ENCODE measurements at regions not wholly inside any gene's neighbourhood (a gene's known extent, or its start where the extent isn't known, plus 50 kb on each side); places are given as distances from the start of the nearest gene placed in this dataset.

- no TSS peak for BruUV-seq (replicated peaks)
- Histone ChIP-seq H3K4me1 (ENCODE audit: insufficient read depth, low read length) (no peaks in the 10 kb centered on the region), H3K36me3 (ENCODE audit: low read depth, low read length) (no peaks in the 10 kb centered on the region), H3K27ac (ENCODE audit: low read length) (no peak overlapping the region), H3K4me2 (ENCODE audit: low read length) (no peak overlapping the region), H2AFZ (ENCODE audit: low read length) (no peak overlapping the region), H3F3A (ENCODE audit: low read length, unreplicated experiment) (no peaks in the 10 kb centered on the region), H3K9me2 (replicated peaks; ENCODE audit: low read length) (no peaks in the 10 kb centered on the region), H3K4me3 (ENCODE audit: low read length) (no peak overlapping the region), H3K9me3 (ENCODE audit: low read length) (no peaks in the 10 kb centered on the region), H4K20me1 (ENCODE audit: low read length) (no peaks in the 10 kb centered on the region), H3K9ac (ENCODE audit: low read length) (no peak overlapping the region), H3K79me2 (ENCODE audit: low read length) (no peaks in the 10 kb centered on the region), H3K27me3 (ENCODE audit: low read length) (peaks cover 16% of the 10 kb centered on the region)
- DNase-seq (no peak), ATAC-seq (no peak)
- ChIA-PET CTCF (no interaction called here), POLR2A (ENCODE audit: unreplicated experiment) (no interaction called here)
- TF ChIP-seq EZH2 (IDR thresholded peaks at IDR 0.05; ENCODE audit: low read length, unreplicated experiment) (no peak), EZH2phosphoT487 (IDR thresholded peaks at IDR 0.05; ENCODE audit: borderline replicate concordance, low read length) (no peak)
- TF ChIP-seq, protein P1, sequence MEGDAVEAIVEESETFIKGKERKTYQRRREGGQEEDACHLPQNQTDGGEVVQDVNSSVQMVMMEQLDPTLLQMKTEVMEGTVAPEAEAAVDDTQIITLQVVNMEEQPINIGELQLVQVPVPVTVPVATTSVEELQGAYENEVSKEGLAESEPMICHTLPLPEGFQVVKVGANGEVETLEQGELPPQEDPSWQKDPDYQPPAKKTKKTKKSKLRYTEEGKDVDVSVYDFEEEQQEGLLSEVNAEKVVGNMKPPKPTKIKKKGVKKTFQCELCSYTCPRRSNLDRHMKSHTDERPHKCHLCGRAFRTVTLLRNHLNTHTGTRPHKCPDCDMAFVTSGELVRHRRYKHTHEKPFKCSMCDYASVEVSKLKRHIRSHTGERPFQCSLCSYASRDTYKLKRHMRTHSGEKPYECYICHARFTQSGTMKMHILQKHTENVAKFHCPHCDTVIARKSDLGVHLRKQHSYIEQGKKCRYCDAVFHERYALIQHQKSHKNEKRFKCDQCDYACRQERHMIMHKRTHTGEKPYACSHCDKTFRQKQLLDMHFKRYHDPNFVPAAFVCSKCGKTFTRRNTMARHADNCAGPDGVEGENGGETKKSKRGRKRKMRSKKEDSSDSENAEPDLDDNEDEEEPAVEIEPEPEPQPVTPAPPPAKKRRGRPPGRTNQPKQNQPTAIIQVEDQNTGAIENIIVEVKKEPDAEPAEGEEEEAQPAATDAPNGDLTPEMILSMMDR (conservative IDR thresholded peaks at IDR 0.05; ENCODE audit: low read depth, low read length): no peak
- intact Hi-C loops (cut with micrococcal nuclease): no loop called here
Measured at GRCh38 chr12:125687403-125687802, 622.2 kb downstream of the AACS start.

GRCh38 chr12:125687820-125688219, 622.6 kb downstream of the AACS start:
- Histone ChIP-seq H3K9ac (ENCODE audit: low read length) (no peak overlapping the region), H3K79me2 (ENCODE audit: low read length) (no peaks in the 10 kb centered on the region), H4K20me1 (ENCODE audit: low read length) (no peaks in the 10 kb centered on the region), H3K9me3 (ENCODE audit: low read length) (no peaks in the 10 kb centered on the region), H3K36me3 (ENCODE audit: low read depth, low read length) (no peaks in the 10 kb centered on the region), H3K4me2 (ENCODE audit: low read length) (no peak overlapping the region), H3K9me2 (replicated peaks; ENCODE audit: low read length) (no peaks in the 10 kb centered on the region), H3F3A (ENCODE audit: low read length, unreplicated experiment) (no peaks in the 10 kb centered on the region), H3K4me3 (ENCODE audit: low read length) (no peak overlapping the region), H3K27me3 (ENCODE audit: low read length) (peaks cover 16% of the 10 kb centered on the region), H3K4me1 (ENCODE audit: insufficient read depth, low read length) (no peaks in the 10 kb centered on the region), H2AFZ (ENCODE audit: low read length) (no peak overlapping the region), H3K27ac (ENCODE audit: low read length) (no peak overlapping the region)
- DNase-seq: no peak
- no TSS peak for BruUV-seq (replicated peaks)
- no peak for ATAC-seq
- intact Hi-C loops (cut with micrococcal nuclease): no loop called here
- POLR2A ChIA-PET (ENCODE audit: unreplicated experiment): no interaction called here
- CTCF ChIA-PET: no interaction called here
- TF ChIP-seq EZH2 (IDR thresholded peaks at IDR 0.05; ENCODE audit: low read length, unreplicated experiment) (no peak), EZH2phosphoT487 (IDR thresholded peaks at IDR 0.05; ENCODE audit: borderline replicate concordance, low read length) (no peak)
- TF ChIP-seq, protein P1 (conservative IDR thresholded peaks at IDR 0.05; ENCODE audit: low read depth, low read length): no peak

GRCh38 chr12:125688223-125688622, 623.0 kb downstream of the AACS start:
- no peak overlapping the region for H3K4me2 ChIP-seq (ENCODE audit: low read length)
- no peak overlapping the region for H3K27ac ChIP-seq (ENCODE audit: low read length)
- H3K9ac ChIP-seq (ENCODE audit: low read length): no peak overlapping the region
- intact Hi-C loops (cut with micrococcal nuclease): no loop called here
- H3K9me3 ChIP-seq (ENCODE audit: low read length): no peaks in the 10 kb centered on the region
- H3F3A ChIP-seq (ENCODE audit: low read length, unreplicated experiment): no peaks in the 10 kb centered on the region
- BruUV-seq (replicated peaks): no TSS peak
- ATAC-seq: no peak
- TF ChIP-seq, protein P1 (conservative IDR thresholded peaks at IDR 0.05; ENCODE audit: low read depth, low read length): no peak
- H3K4me1 ChIP-seq (ENCODE audit: insufficient read depth, low read length): no peaks in the 10 kb centered on the region
- peaks cover 16% of the 10 kb centered on the region for H3K27me3 ChIP-seq (ENCODE audit: low read length)
- POLR2A ChIA-PET (ENCODE audit: unreplicated experiment): no interaction called here
- no peaks in the 10 kb centered on the region for H3K9me2 ChIP-seq (replicated peaks; ENCODE audit: low read length)
- no peak overlapping the region for H3K4me3 ChIP-seq (ENCODE audit: low read length)
- H3K79me2 ChIP-seq (ENCODE audit: low read length): no peaks in the 10 kb centered on the region
- H2AFZ ChIP-seq (ENCODE audit: low read length): no peak overlapping the region
- CTCF ChIA-PET: no interaction called here
- H3K36me3 ChIP-seq (ENCODE audit: low read depth, low read length): no peaks in the 10 kb centered on the region
- no peak for DNase-seq
- no peaks in the 10 kb centered on the region for H4K20me1 ChIP-seq (ENCODE audit: low read length)

All from PC-3 (cell line).